GM23248 (cell line): ENCODE measurements at regions not wholly inside any gene's neighbourhood (a gene's known extent, or its start where the extent isn't known, plus 50 kb on each side); places are given as distances from the start of the nearest gene placed in this dataset.
"Not testable (repeated sequence)": the region's sequence is repeated elsewhere in the genome, so short reads cannot be mapped to it uniquely, and the experiment has no call there.

ENCODE experiments used
- DNase-seq: peaks from one replicate; pipeline ENCODE4 v3.0.0-alpha.2; 2015
- H2AFZ ChIP-seq: fragments of 200-600 bp; sonication (generic); 2 replicates; pipeline ENCODE4 v1.6.1; 2016; ENCODE audit warnings: antibody characterized with exemption
- H3F3A ChIP-seq: fragments of 200-600 bp; sonication (generic); 2 replicates; pipeline ENCODE4 v1.6.1; 2016; ENCODE audit warnings: mild to moderate bottlenecking, antibody characterized with exemption, mixed run types; ENCODE audit not compliant: insufficient read depth
- H3K27ac ChIP-seq: fragments of 200-600 bp; sonication (generic); 2 replicates; pipeline ENCODE4 v1.5.1; 2016; ENCODE audit warnings: mild to moderate bottlenecking
- H3K27me3 ChIP-seq: fragments of 200-600 bp; sonication (generic); replicated peaks from 2 replicates; pipeline ENCODE4 v1.6.1; 2016; ENCODE audit warnings: mild to moderate bottlenecking; ENCODE audit not compliant: insufficient read depth
- H3K36me3 ChIP-seq: fragments of 200-600 bp; sonication (generic); 2 replicates; pipeline ENCODE4 v1.6.1; 2016; ENCODE audit warnings: low read depth, mild to moderate bottlenecking
- H3K4me1 ChIP-seq: fragments of 200-600 bp; sonication (generic); 2 replicates; pipeline ENCODE4 v1.6.1; 2016; ENCODE audit warnings: mild to moderate bottlenecking; ENCODE audit not compliant: insufficient read depth
- H3K4me2 ChIP-seq: fragments of 200-600 bp; sonication (generic); one replicate; pipeline ENCODE4 v1.6.1; 2016; ENCODE audit warnings: mild to moderate bottlenecking; ENCODE audit not compliant: unreplicated experiment
- H3K4me3 ChIP-seq: fragments of 200-600 bp; sonication (generic); 2 replicates; pipeline ENCODE4 v1.5.1; 2016; ENCODE audit warnings: mild to moderate bottlenecking
- H3K79me2 ChIP-seq: fragments of 200-600 bp; sonication (generic); 2 replicates; pipeline ENCODE4 v1.6.1; 2016; ENCODE audit warnings: mild to moderate bottlenecking; ENCODE audit not compliant: insufficient read depth
- H3K9ac ChIP-seq: fragments of 200-600 bp; sonication (generic); 2 replicates; pipeline ENCODE4 v1.6.1; 2016; ENCODE audit warnings: mild to moderate bottlenecking
- H3K9me2 ChIP-seq: fragments of 200-600 bp; sonication (generic); 2 replicates; pipeline ENCODE4 v1.6.1; 2016; ENCODE audit warnings: mixed run types, mild to moderate bottlenecking, moderate library complexity; ENCODE audit not compliant: insufficient read depth
- H3K9me3 ChIP-seq: fragments of 200-600 bp; sonication (generic); one replicate; pipeline ENCODE4 v1.6.1; 2017; ENCODE audit warnings: low read depth
- H4K20me1 ChIP-seq: fragments of 200-600 bp; sonication (generic); 2 replicates; pipeline ENCODE4 v1.6.0; 2016; ENCODE audit not compliant: insufficient read depth
- EZH2phosphoT487 ChIP-seq: fragments of 200-600 bp; sonication (generic); IDR thresholded peaks from 2 replicates; pipeline ENCODE4 v1.6.1; 2018; ENCODE audit warnings: antibody characterized with exemption, moderate library complexity, mild to moderate bottlenecking, low read depth; ENCODE audit not compliant: insufficient read depth
- WGBS, 2 experiments: methylation state at CpG; one replicate each; pipeline ENCODE4 v1.1.6; 2015 to 2017; ENCODE audit warnings: low lambda C conversion rate in 2 of 2, low coverage in 1 of 2; ENCODE audit errors: missing lambda C conversion rate in 2 of 2; 5-methylcytosine and 5-hydroxymethylcytosine counted together
- in situ Hi-C: fragments of 300-500 bp; cut with MboI; formaldehyde crosslinking; loops from 2 replicates; pipeline ENCODE4 v1.15.0; 2020

- H3K9me3 ChIP-seq, H3K9ac ChIP-seq, H3K9me2 ChIP-seq, H3K79me2 ChIP-seq, H3K36me3 ChIP-seq, H4K20me1 ChIP-seq, in situ Hi-C loops, H2AFZ ChIP-seq, H3K4me3 ChIP-seq: not testable (repeated sequence)
- DNase-seq: peak; percentile 76
- H3F3A ChIP-seq: peaks cover 23% of the 10 kb centered on the region
- peak overlapping the region; percentile 5; the same call in 1 of the 2 replicates for H3K27ac ChIP-seq
- H3K4me1 ChIP-seq: peaks cover 25% of the 10 kb centered on the region
- H3K27me3 ChIP-seq: peaks cover 13% of the 10 kb centered on the region
- peak overlapping the region; percentile 15 for H3K4me2 ChIP-seq
- peak; percentile 100 for TF ChIP-seq EZH2phosphoT487
- 8 to 13% methylated on average over 1 of the region's 1 CpG for WGBS, 2 experiments
These were observed 93.7 kb downstream of the FOXD4L6 start for GRCh38 chr9:41034699-41035197.

GRCh38 chr9:41033877-41034276 is 94.6 kb downstream of the FOXD4L6 start:
- H3K27ac ChIP-seq, H3K4me2 ChIP-seq, H3K9ac ChIP-seq, H2AFZ ChIP-seq, H3K9me3 ChIP-seq, H4K20me1 ChIP-seq, H3K36me3 ChIP-seq, in situ Hi-C loops, H3K79me2 ChIP-seq, H3K9me2 ChIP-seq, H3K4me3 ChIP-seq: not testable (repeated sequence)
- Histone ChIP-seq H3F3A (peaks cover 23% of the 10 kb centered on the region), H3K27me3 (peaks cover 13% of the 10 kb centered on the region), H3K4me1 (peaks cover 25% of the 10 kb centered on the region)
- 36 to 40% methylated on average over 4 of the region's 4 CpGs for WGBS, 2 experiments
- DNase-seq: peak; percentile 14

GRCh38 chr9:41033360-41033759 is 95.1 kb downstream of the FOXD4L6 start:
- H3K9me2 ChIP-seq, H3K4me3 ChIP-seq, H3K9me3 ChIP-seq, H3K36me3 ChIP-seq, H3K4me2 ChIP-seq, DNase-seq, H3K27ac ChIP-seq, H4K20me1 ChIP-seq, H3K79me2 ChIP-seq, in situ Hi-C loops, H2AFZ ChIP-seq, H3K9ac ChIP-seq: not testable (repeated sequence)
- 91 to 92% methylated on average over 3 of the region's 3 CpGs for WGBS, 2 experiments
- H3F3A ChIP-seq: peaks cover 23% of the 10 kb centered on the region
- peaks cover 25% of the 10 kb centered on the region for H3K4me1 ChIP-seq
- peaks cover 13% of the 10 kb centered on the region for H3K27me3 ChIP-seq

- H3F3A ChIP-seq, H3K9me3 ChIP-seq, in situ Hi-C loops, H3K4me1 ChIP-seq, H2AFZ ChIP-seq, H3K9me2 ChIP-seq, H3K36me3 ChIP-seq, H3K4me3 ChIP-seq, H3K27ac ChIP-seq, DNase-seq, H4K20me1 ChIP-seq, H3K79me2 ChIP-seq, H3K9ac ChIP-seq, H3K4me2 ChIP-seq: not testable (repeated sequence)
- H3K27me3 ChIP-seq: peaks cover 11% of the 10 kb centered on the region
- WGBS, 2 experiments: 92 to 93% methylated on average over 6 of the region's 6 CpGs
These were observed 101.4 kb downstream of the FOXD4L6 start for GRCh38 chr9:41026912-41027676.

- H3K4me2 ChIP-seq, H2AFZ ChIP-seq, H4K20me1 ChIP-seq, H3K27me3 ChIP-seq, H3K4me3 ChIP-seq, H3K36me3 ChIP-seq, in situ Hi-C loops, H3K4me1 ChIP-seq, H3F3A ChIP-seq, H3K9ac ChIP-seq, DNase-seq, H3K27ac ChIP-seq, H3K9me2 ChIP-seq, H3K9me3 ChIP-seq, H3K79me2 ChIP-seq: not testable (repeated sequence)
- 78 to 92% methylated on average over 2 to 3 of the region's 4 CpGs for WGBS, 2 experiments
These were observed 106.1 kb downstream of the FOXD4L6 start for GRCh38 chr9:41022365-41022764.

GRCh38 chr9:41019858-41020562 is 108.5 kb downstream of the FOXD4L6 start:
- H3K27ac ChIP-seq, H2AFZ ChIP-seq, in situ Hi-C loops, H3K9me2 ChIP-seq, H3K9me3 ChIP-seq, DNase-seq, H3K4me2 ChIP-seq, H3F3A ChIP-seq, H3K27me3 ChIP-seq, H3K79me2 ChIP-seq, H4K20me1 ChIP-seq, H3K4me1 ChIP-seq, H3K4me3 ChIP-seq, H3K36me3 ChIP-seq, H3K9ac ChIP-seq: not testable (repeated sequence)
- WGBS, 2 experiments: 84 to 85% methylated on average over 1 of the region's 1 CpG

- H3K9me2 ChIP-seq, H3K4me2 ChIP-seq, H3K27ac ChIP-seq, in situ Hi-C loops, H3K36me3 ChIP-seq, H4K20me1 ChIP-seq, H3K9me3 ChIP-seq, H3K4me3 ChIP-seq, H3K9ac ChIP-seq, DNase-seq, H3F3A ChIP-seq, H3K79me2 ChIP-seq, H3K27me3 ChIP-seq, H3K4me1 ChIP-seq, H2AFZ ChIP-seq: not testable (repeated sequence)
- 97 to 100% methylated on average over 3 of the region's 3 CpGs for WGBS, 2 experiments
These were observed 109.5 kb downstream of the FOXD4L6 start for GRCh38 chr9:41018948-41019347.
